WERI-Rb-1 (cell line): ENCODE measurements at regions not wholly inside any gene's neighbourhood (a gene's known extent, or its start where the extent isn't known, plus 50 kb on each side); places are given as distances from the start of the nearest gene placed in this dataset.
A peak's percentile ranks its signal among the peaks of the same experiment; 100 is the strongest.
"Not testable (repeated sequence)": the region's sequence is repeated elsewhere in the genome, so short reads cannot be mapped to it uniquely, and the experiment has no call there.

Source experiments
- DNase-seq: peaks from one replicate; pipeline ENCODE4 v3.0.0-alpha.2; 2020
- H3K27ac ChIP-seq: fragments of 250-450 bp; sonication (Bioruptor Pico); 2 replicates; pipeline ENCODE4 v1.5.1; 2020; ENCODE audit warnings: mild to moderate bottlenecking, moderate library complexity
- H3K27me3 ChIP-seq: fragments of 250-450 bp; sonication (Bioruptor Pico); 2 replicates; pipeline ENCODE4 v1.5.1; 2021; ENCODE audit warnings: mild to moderate bottlenecking, low read depth, moderate library complexity; ENCODE audit not compliant: insufficient read depth, severe bottlenecking
- H3K36me3 ChIP-seq: fragments of 250-450 bp; sonication (Bioruptor Pico); 2 replicates; pipeline ENCODE4 v1.5.1; 2020; ENCODE audit warnings: mild to moderate bottlenecking, moderate library complexity
- H3K4me3 ChIP-seq: 2 replicates; pipeline ENCODE4 v1.5.1; 2011; ENCODE audit warnings: low read depth, mild to moderate bottlenecking, control low read depth, low read length
- H3K9me3 ChIP-seq: fragments of 250-450 bp; sonication (Bioruptor Pico); 2 replicates; pipeline ENCODE4 v1.5.1; 2021; ENCODE audit warnings: mild to moderate bottlenecking, moderate library complexity; ENCODE audit not compliant: severe bottlenecking
- CTCF ChIP-seq: IDR thresholded peaks from 2 replicates; pipeline ENCODE4 v1.5.1; 2011; ENCODE audit warnings: low read depth, mild to moderate bottlenecking, control low read depth, inconsistent platforms, low read length

- H3K9me3 ChIP-seq = no peaks in the 10 kb centered on the region
- H3K36me3 ChIP-seq = no peaks in the 10 kb centered on the region
- no peak overlapping the region for H3K27ac ChIP-seq
- H3K4me3 ChIP-seq = no peak overlapping the region
- no peaks in the 10 kb centered on the region for H3K27me3 ChIP-seq
- no peak for DNase-seq
- no peak for TF ChIP-seq CTCF
Measured at GRCh38 chr5:28397502-28397941, 1359.1 kb upstream of the CDH9 start.

GRCh38 chr5:28391277-28391676 lies 1352.9 kb upstream of the CDH9 start:
- Histone ChIP-seq H3K27me3 (no peaks in the 10 kb centered on the region), H3K36me3 (no peaks in the 10 kb centered on the region), H3K27ac (no peak overlapping the region), H3K9me3 (no peaks in the 10 kb centered on the region), H3K4me3 (no peak overlapping the region)
- no peak for TF ChIP-seq CTCF
- no peak for DNase-seq

GRCh38 chr5:28390341-28390740 lies 1352.0 kb upstream of the CDH9 start:
- no peak for TF ChIP-seq CTCF
- Histone ChIP-seq H3K27me3 (no peaks in the 10 kb centered on the region), H3K9me3 (no peaks in the 10 kb centered on the region), H3K27ac (peak overlapping the region; percentile 13; the same call in 1 of the 2 replicates), H3K36me3 (no peaks in the 10 kb centered on the region), H3K4me3 (no peak overlapping the region)
- DNase-seq = peak; percentile 66

GRCh38 chr5:28389727-28390126 lies 1351.3 kb upstream of the CDH9 start:
- H3K36me3 ChIP-seq, H3K27me3 ChIP-seq, H3K9me3 ChIP-seq, DNase-seq, H3K4me3 ChIP-seq: not testable (repeated sequence)
- H3K27ac ChIP-seq = peak overlapping the region; percentile 13; the same call in 1 of the 2 replicates

- no peak for DNase-seq
- Histone ChIP-seq H3K9me3 (no peaks in the 10 kb centered on the region), H3K36me3 (no peaks in the 10 kb centered on the region), H3K27ac (no peak overlapping the region), H3K4me3 (no peak overlapping the region), H3K27me3 (no peaks in the 10 kb centered on the region)
- no peak for TF ChIP-seq CTCF
Measured at GRCh38 chr5:28388428-28388827, 1350.0 kb upstream of the CDH9 start.

- no peak overlapping the region for H3K4me3 ChIP-seq
- no peaks in the 10 kb centered on the region for H3K36me3 ChIP-seq
- no peak for DNase-seq
- H3K9me3 ChIP-seq = no peaks in the 10 kb centered on the region
- H3K27ac ChIP-seq = no peak overlapping the region
- no peaks in the 10 kb centered on the region for H3K27me3 ChIP-seq
- TF ChIP-seq CTCF = no peak
Measured at GRCh38 chr5:28386712-28387111, 1348.3 kb upstream of the CDH9 start.
